Muscle of back (tissue), 3 donors: ENCODE measurements at regions not wholly inside any gene's neighbourhood (a gene's known extent, or its start where the extent isn't known, plus 50 kb on each side); places are given as distances from the start of the nearest gene placed in this dataset.
"Not testable (repeated sequence)": the region's sequence is repeated elsewhere in the genome, so short reads cannot be mapped to it uniquely, and the experiment has no call there.

Source experiments
- DNase-seq, 3 donors: peaks; one replicate each; pipeline versions ENCODE4 v3.0.0 to v3.0.0-alpha.2; 2013

DNA sequence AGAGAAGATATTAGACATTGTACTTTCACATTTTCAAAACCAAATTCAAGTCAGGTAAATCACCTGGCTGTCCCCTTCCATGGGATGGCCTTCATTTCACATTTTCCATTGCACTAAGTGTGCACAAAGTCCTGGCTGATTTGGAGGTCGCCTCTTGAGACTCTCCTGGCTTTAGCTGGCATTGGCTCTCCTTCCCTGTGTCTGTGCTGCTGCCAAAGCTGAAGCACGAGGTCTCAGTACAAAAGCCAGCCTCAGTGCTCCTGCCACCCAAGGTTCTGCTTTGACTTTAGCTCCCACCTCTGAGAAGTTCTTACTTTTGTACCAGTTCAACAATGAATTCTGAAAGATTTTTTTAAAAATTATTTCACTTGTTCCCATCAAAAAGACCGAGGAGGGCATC lies 289.2 kb upstream of the CNR1 start:
- no peak for DNase-seq

GRCh38 chr6:88454658-88455057 lies 288.5 kb upstream of the CNR1 start:
- DNase-seq = no peak

DNA sequence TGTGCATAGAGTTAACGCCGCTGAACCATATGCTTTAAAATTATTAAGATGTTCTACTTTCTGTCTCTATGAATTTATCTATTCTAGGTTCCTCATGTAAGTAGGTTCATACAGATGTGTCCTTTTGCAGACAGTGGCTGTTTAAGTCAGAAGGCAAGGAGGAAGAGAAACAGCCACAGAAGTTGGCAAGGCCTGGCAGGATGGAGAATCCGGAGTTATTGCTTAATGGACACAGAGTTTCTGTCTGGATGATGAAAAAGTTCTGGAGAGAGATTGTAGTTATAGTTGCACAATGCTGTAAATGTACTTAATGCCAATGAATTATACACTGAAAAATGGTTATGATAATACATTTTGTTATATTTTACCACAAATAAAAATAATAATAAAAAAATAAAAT lies 283.6 kb upstream of the CNR1 start:
- no peak for DNase-seq

- DNase-seq = no peak
These were observed 279.2 kb upstream of the CNR1 start for GRCh38 chr6:88445188-88445965.

DNA sequence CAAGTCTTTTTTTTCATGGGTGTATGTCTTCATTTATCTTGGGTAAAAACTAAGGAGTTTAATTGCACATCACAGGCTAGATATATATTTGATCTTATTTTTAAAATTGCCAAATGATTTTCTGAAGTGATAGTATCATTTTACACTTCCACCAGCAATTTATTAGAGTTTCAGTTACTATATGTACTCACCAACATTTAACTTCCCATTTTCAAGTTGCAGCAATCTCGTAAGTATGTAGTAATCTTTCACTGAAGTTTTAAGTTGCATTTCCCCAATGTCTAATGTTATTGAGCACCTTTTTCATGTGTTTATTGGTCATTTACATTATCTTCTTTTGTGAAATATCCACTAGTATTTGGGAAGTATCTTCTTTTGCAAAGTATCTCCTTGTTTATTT lies 277.4 kb upstream of the CNR1 start:
- peak in 1 of 3 donors; percentile 1 for DNase-seq

DNA sequence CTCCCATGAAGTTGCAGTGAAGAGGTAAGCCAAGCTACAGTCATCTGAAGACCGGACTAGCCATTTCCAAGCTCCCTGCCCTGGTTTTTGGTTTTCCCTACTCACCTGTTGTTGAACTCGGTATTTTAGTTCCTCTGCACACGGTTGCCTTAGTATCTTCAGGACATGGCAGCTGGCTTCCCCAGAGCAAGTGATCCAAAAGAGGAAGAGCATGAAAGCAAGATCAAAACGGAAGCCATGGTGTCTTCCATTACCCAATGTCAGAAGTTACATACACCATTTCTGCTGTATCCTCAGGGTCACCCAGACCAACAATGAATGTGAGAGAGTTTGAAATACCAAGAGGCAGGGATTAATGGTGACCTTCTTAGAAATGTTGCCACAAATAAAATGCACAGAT lies 276.6 kb upstream of the CNR1 start:
- no peak for DNase-seq

DNA sequence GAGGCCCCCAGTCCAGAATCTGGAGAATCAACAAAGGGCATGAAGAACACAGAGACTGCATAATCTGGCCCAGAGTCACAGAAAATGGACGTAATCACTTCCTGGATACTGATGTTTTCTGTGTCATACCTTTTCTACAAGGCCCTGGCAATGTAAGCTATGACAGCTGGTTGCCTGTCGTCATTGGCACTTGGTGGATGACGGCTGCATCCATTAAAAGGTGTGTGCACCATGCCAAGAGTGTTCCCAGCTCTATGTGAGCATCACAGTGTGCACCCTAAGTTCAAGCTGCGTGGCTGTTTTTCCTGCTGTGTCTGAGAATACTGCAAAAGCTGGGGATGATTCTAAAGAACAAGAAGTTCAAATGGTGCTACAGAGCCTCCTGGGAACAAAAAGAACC lies 275.2 kb upstream of the CNR1 start:
- DNase-seq = no peak

GRCh38 chr6:88428068-88428467 lies 261.9 kb upstream of the CNR1 start:
- DNase-seq = no peak

DNA sequence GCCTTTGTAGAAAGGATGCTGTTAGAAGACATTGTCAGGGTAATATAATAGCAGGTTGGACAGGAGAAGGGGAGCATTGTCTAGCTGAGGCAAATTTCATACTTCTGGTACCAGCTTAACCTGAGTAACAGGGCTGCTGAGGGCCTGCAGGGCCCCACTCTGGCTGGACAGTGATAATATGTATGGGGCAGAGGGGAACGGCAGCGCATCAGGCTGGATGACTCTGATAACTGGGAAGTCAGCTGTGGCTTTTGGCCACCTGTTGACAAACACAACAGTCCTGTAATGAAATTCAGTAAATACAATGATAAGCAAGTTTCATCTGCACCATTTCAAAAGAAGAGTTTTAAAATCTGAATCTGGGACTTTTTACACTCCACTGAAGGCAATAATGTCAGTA lies 259.9 kb upstream of the CNR1 start:
- DNase-seq = no peak

DNA sequence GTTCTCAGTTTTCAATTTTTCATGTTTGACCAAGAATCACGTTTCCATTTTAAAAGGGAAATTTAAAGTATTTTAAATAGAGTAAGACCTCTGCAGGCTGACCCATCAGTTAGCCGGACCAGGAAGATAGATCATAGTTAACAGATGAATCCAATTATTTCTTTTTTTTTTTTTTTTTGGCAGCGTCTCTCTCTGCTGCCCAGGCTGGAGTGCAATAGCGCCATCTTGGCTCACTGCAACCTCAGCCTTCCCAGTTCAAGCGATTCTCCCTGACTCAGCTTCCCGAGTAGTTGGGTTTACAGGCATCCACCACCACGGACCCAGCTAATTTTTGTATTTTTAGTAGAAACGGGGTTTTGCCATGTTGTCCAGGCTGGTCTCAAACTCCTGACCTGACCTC lies 256.7 kb upstream of the CNR1 start:
- no peak for DNase-seq

GRCh38 chr6:88420967-88421488 lies 254.9 kb upstream of the CNR1 start:
- not testable (repeated sequence) for DNase-seq

- DNase-seq = not testable (repeated sequence)
These were observed 253.0 kb upstream of the CNR1 start for GRCh38 chr6:88418921-88419810.

- not testable (repeated sequence) for DNase-seq
These were observed 251.2 kb upstream of the CNR1 start for GRCh38 chr6:88417361-88417760.

GRCh38 chr6:88413459-88413858 lies 247.3 kb upstream of the CNR1 start:
- DNase-seq = no peak

GRCh38 chr6:88408355-88408754 lies 242.2 kb upstream of the CNR1 start:
- DNase-seq = not testable (repeated sequence)

GRCh38 chr6:88406674-88407073 lies 240.5 kb upstream of the CNR1 start:
- DNase-seq = not testable (repeated sequence)

DNA sequence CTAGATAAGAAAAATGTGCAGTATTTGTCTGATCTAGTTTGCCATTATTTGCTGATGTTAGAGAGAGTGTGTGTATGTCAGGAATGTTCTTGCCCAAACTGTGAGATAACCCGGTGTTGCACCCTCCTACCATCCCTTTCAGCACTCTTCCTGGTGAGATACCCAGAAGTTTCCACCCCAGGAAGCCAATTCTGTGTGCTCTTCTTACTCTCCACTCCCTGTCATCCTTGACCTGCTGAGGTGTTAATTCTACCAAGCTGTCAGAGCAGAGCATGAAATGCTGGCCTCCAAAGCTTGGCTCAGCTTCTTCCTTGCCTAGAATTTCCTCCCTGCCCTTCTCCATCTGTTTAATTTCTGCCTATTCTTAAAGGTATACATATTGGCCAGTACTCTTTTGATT lies 237.3 kb upstream of the CNR1 start:
- no peak for DNase-seq

GRCh38 chr6:88402909-88403308 lies 236.8 kb upstream of the CNR1 start:
- no peak for DNase-seq

- DNase-seq = not testable (repeated sequence)
These were observed 224.9 kb upstream of the CNR1 start for GRCh38 chr6:88390998-88391397.

DNA sequence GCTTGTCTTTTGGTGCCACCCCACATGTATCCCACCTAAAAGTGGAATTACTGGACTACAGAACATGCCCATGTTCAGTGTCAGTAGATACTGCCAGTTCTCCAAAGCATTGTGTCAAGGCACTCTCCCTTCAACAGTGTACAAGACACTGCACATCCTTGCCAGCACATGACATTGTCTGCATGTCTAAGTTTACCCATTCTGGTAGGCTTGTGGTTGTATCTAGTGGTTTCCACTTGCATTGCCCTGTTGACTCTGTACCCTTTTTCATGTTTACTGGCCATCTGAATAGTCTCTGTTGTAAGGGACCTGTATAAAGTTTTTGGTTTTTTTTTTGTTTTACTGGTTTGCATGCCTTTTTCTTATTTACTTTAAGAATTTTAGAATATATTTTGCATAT lies 222.4 kb upstream of the CNR1 start:
- no peak for DNase-seq

GRCh38 chr6:88386167-88386566 lies 220.0 kb upstream of the CNR1 start:
- no peak for DNase-seq

DNA sequence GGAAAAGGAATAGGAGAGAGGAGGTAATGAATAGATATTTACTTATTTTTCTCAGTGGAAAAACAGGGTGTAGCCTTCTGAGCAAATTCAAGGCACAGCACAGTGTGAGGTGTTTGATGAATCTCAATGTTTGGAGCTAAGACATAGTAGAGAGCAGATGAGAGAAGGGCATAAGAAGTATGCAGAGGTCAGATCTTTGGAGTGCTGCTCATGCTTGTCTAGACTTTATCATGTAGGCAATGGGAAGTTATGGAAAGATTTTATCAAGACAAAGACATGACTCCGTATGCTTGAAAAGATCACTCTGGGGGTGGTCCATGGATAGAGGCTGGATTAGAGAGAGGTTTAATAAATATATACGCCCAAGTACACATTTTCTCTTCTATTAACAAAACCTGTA lies 217.0 kb upstream of the CNR1 start:
- no peak for DNase-seq

DNA sequence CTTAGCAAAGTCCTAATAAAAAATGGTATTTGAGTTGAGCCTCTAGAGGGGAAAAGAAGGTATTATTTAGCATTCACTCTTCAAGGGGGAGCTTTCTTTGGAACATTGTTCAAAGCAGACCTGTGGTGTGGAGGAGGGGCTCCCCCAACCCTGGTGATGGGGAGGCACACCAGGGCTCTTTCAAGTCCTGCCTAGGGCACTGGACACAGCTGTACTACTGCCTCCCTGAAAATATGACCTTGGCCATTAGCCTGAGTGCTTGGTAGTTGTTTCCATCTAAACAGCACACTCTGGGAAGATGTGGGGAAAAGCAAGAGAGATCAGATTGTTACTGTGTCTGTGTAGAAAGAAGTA lies 215.1 kb upstream of the CNR1 start:
- no peak for DNase-seq
